ENCODE measurements at regions not wholly inside any gene's neighbourhood (a gene's known extent, or its start where the extent isn't known, plus 50 kb on each side); places are given as distances from the start of the nearest gene placed in this dataset.
A peak's percentile ranks its signal among the peaks of the same experiment; 100 is the strongest.

DNA sequence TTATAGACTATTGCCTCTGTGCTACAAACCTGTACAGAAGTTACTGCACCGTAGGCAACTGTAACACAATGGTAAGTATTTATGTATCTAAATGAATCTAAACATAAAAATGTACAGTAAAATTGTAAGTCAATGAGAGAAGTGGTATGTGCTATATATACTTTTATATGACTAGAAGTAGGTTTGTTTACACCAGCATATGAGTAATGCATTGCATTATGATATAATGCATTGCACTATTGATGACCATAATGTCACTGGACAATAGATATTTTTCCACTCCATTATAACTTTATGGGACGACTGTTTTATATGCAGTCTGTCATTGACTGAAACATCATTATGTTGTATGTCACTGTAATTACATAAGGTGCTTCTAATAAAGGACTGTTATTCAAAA is 340.3 kb upstream of the SNX7 start:
- Histone ChIP-seq H3K27me3 (ENCODE audit: low read length) (no peaks in the 10 kb centered on the region), H3K9ac (ENCODE audit: low read length) (no peak overlapping the region), H3K9me3 (ENCODE audit: low read length) (no peaks in the 10 kb centered on the region), H3K4me1 (ENCODE audit: insufficient read depth, low read length) (peaks cover 66% of the 10 kb centered on the region), H4K20me1 (ENCODE audit: low read length) (no peaks in the 10 kb centered on the region), H3K79me2 (ENCODE audit: low read length) (no peaks in the 10 kb centered on the region), H2AFZ (ENCODE audit: low read length) (no peak overlapping the region), H3K9me2 (replicated peaks; ENCODE audit: low read length) (no peaks in the 10 kb centered on the region), H3K4me3 (ENCODE audit: low read length) (no peak overlapping the region), H3K27ac (ENCODE audit: low read length) (no peak overlapping the region), H3K36me3 (ENCODE audit: low read depth, low read length) (no peaks in the 10 kb centered on the region), H3F3A (ENCODE audit: low read length, unreplicated experiment) (peaks cover 24% of the 10 kb centered on the region), H3K4me2 (ENCODE audit: low read length) (no peak overlapping the region)
- BruUV-seq (replicated peaks), result no TSS peak
- ChIA-PET POLR2A (ENCODE audit: unreplicated experiment) (no interaction called here), CTCF (no interaction called here)
- ATAC-seq (no peak), DNase-seq (peak; percentile 54)
- TF ChIP-seq, protein P1, sequence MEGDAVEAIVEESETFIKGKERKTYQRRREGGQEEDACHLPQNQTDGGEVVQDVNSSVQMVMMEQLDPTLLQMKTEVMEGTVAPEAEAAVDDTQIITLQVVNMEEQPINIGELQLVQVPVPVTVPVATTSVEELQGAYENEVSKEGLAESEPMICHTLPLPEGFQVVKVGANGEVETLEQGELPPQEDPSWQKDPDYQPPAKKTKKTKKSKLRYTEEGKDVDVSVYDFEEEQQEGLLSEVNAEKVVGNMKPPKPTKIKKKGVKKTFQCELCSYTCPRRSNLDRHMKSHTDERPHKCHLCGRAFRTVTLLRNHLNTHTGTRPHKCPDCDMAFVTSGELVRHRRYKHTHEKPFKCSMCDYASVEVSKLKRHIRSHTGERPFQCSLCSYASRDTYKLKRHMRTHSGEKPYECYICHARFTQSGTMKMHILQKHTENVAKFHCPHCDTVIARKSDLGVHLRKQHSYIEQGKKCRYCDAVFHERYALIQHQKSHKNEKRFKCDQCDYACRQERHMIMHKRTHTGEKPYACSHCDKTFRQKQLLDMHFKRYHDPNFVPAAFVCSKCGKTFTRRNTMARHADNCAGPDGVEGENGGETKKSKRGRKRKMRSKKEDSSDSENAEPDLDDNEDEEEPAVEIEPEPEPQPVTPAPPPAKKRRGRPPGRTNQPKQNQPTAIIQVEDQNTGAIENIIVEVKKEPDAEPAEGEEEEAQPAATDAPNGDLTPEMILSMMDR (conservative IDR thresholded peaks at IDR 0.05; ENCODE audit: low read depth, low read length), result no peak
- TF ChIP-seq EZH2phosphoT487 (IDR thresholded peaks at IDR 0.05; ENCODE audit: borderline replicate concordance, low read length) (no peak), EZH2 (IDR thresholded peaks at IDR 0.05; ENCODE audit: low read length, unreplicated experiment) (no peak)
- intact Hi-C loops (cut with micrococcal nuclease), result loop anchor here (10.0 kb wide), 2 partner anchors 396 to 1176 kb away; partner anchors contain the start of gene DPYD

DNA sequence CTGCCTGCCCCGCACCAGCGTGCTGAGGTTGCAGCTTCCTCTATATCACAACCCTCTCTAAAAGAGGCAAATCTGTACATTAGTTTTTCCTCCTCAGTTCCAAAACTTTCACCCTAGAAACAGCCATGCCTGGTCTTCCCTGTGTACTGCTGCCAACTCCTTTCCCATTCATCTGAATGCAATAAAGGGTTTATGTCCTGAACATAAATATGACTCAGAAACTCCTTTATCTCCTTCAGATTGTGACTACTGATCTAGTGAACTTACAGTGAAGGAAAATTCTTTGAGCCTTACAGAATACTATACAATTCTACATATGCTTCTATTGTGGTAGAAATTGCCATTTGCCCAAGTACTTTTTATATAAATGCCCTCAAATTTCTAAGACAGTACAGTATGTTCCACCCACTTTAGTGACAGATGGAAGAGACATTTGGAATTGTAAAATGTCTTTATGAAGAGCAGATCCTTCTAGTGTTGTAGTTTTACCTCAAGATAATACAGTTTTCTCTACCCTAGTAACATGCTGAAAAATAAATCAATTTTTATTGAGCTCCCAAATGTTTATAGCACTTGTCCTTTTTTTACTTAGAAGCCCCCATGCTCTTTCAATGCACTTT is 345.1 kb upstream of the SNX7 start:
- Histone ChIP-seq H3K36me3 (ENCODE audit: low read depth, low read length) (no peaks in the 10 kb centered on the region), H3K4me1 (ENCODE audit: insufficient read depth, low read length) (peaks cover 41% of the 10 kb centered on the region), H4K20me1 (ENCODE audit: low read length) (no peaks in the 10 kb centered on the region), H3K27ac (ENCODE audit: low read length) (peak overlapping the region; percentile 61), H3K4me3 (ENCODE audit: low read length) (no peak overlapping the region), H3K9me2 (replicated peaks; ENCODE audit: low read length) (no peaks in the 10 kb centered on the region), H3K27me3 (ENCODE audit: low read length) (no peaks in the 10 kb centered on the region), H3F3A (ENCODE audit: low read length, unreplicated experiment) (peaks cover 5% of the 10 kb centered on the region), H3K79me2 (ENCODE audit: low read length) (no peaks in the 10 kb centered on the region), H3K9ac (ENCODE audit: low read length) (peak overlapping the region; percentile 19), H2AFZ (ENCODE audit: low read length) (no peak overlapping the region), H3K4me2 (ENCODE audit: low read length) (peak overlapping the region; percentile 52), H3K9me3 (ENCODE audit: low read length) (no peaks in the 10 kb centered on the region)
- DNase-seq (peak; percentile 78), ATAC-seq (peak; percentile 83)
- ChIA-PET POLR2A (ENCODE audit: unreplicated experiment) (no interaction called here), CTCF (no interaction called here)
- no TSS peak for BruUV-seq (replicated peaks)
- intact Hi-C loops (cut with micrococcal nuclease), result no loop called here
- TF ChIP-seq EZH2phosphoT487 (IDR thresholded peaks at IDR 0.05; ENCODE audit: borderline replicate concordance, low read length), result no peak
- no peak for TF ChIP-seq EZH2 (IDR thresholded peaks at IDR 0.05; ENCODE audit: low read length, unreplicated experiment)
- TF ChIP-seq, protein P1 (conservative IDR thresholded peaks at IDR 0.05; ENCODE audit: low read depth, low read length), result no peak

DNA sequence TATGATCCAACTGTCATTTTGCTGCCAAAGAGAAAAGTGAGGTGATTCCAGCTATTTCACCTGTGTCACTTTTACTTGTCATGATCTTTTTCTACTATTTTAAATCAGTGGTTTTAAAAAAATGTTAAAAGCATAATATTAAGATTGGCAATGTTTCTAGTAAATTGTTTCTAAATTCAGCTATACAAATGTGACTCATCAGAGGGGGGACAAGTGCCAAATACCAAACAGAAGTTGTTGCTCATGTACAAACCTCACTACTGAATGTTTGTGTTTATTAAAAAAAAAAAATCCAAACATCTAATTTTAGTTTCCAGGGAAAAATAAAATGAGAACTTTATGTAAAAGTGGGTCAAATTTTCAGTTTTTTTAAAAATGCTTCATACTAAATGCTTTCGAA is 346.2 kb upstream of the SNX7 start:
- H3K4me1 ChIP-seq (ENCODE audit: insufficient read depth, low read length), result peaks cover 30% of the 10 kb centered on the region
- DNase-seq, result peak; percentile 78
- H3K27me3 ChIP-seq (ENCODE audit: low read length), result no peaks in the 10 kb centered on the region
- BruUV-seq (replicated peaks), result no TSS peak
- peaks cover 5% of the 10 kb centered on the region for H3F3A ChIP-seq (ENCODE audit: low read length, unreplicated experiment)
- no peak overlapping the region for H3K4me3 ChIP-seq (ENCODE audit: low read length)
- POLR2A ChIA-PET (ENCODE audit: unreplicated experiment), result interaction anchor here (0.5 kb wide), 1 partner anchor 1172 kb away, joined by 14 read pairs; no protein-coding TSS in a partner anchor
- no peak overlapping the region for H2AFZ ChIP-seq (ENCODE audit: low read length)
- no peaks in the 10 kb centered on the region for H3K36me3 ChIP-seq (ENCODE audit: low read depth, low read length)
- no peaks in the 10 kb centered on the region for H4K20me1 ChIP-seq (ENCODE audit: low read length)
- peak overlapping the region; percentile 52 for H3K4me2 ChIP-seq (ENCODE audit: low read length)
- H3K79me2 ChIP-seq (ENCODE audit: low read length), result no peaks in the 10 kb centered on the region
- H3K9me2 ChIP-seq (replicated peaks; ENCODE audit: low read length), result no peaks in the 10 kb centered on the region
- ATAC-seq, result peak; percentile 37
- intact Hi-C loops (cut with micrococcal nuclease), result no loop called here
- CTCF ChIA-PET, result interaction anchor here (0.7 kb wide), 1 partner anchor 22 kb away, joined by 4 read pairs; no protein-coding TSS in a partner anchor
- peak overlapping the region; percentile 19 for H3K9ac ChIP-seq (ENCODE audit: low read length)
- no peaks in the 10 kb centered on the region for H3K9me3 ChIP-seq (ENCODE audit: low read length)
- no peak for TF ChIP-seq EZH2phosphoT487 (IDR thresholded peaks at IDR 0.05; ENCODE audit: borderline replicate concordance, low read length)
- TF ChIP-seq EZH2 (IDR thresholded peaks at IDR 0.05; ENCODE audit: low read length, unreplicated experiment), result no peak
- TF ChIP-seq, protein P1 (conservative IDR thresholded peaks at IDR 0.05; ENCODE audit: low read depth, low read length), result no peak
- peak overlapping the region; percentile 61 for H3K27ac ChIP-seq (ENCODE audit: low read length)
